ENCODE measurements at regions not wholly inside any gene's neighbourhood (a gene's known extent, or its start where the extent isn't known, plus 50 kb on each side); places are given as distances from the start of the nearest gene placed in this dataset.
A peak's percentile ranks its signal among the peaks of the same experiment; 100 is the strongest.
"Not testable (repeated sequence)": the region's sequence is repeated elsewhere in the genome, so short reads cannot be mapped to it uniquely, and the experiment has no call there.

DNA sequence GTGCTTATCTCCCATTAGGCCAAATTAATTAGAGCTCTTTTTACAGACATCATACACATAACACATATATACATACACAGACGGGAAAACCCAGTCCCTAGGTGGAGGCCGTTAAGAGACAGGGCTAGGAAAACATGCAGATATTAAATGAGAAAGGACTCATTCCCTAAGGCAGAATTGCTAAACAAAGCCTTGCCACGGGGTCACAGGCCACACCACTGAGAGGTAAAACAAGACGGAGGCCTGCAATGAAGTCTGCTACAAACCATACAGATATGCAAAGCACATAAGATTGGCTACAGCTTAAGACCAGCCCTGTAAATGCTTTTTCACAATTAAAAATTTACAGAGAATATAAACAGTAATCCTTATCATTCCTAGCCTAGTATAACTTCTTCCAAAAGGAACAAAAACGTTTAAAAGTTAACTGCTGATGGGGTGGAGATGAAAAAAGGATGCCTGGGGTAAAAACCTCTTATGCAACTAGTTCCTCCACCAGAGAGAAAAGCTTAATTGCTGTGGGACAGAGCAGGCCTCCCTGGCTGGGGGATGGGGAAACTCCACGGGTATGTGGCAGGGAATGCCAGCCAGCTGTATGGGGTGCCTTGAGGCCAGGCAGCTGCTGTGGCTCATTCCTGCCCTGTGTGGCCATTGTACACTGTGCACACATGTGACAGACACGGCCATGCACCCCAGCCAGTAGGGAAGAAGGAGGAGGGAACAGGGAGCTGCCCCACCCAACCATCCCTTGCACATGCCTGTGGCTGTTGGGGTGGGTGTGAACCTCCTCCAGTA is 481.4 kb upstream of the LMCD1 start:
- DNase-seq = no peak

DNA sequence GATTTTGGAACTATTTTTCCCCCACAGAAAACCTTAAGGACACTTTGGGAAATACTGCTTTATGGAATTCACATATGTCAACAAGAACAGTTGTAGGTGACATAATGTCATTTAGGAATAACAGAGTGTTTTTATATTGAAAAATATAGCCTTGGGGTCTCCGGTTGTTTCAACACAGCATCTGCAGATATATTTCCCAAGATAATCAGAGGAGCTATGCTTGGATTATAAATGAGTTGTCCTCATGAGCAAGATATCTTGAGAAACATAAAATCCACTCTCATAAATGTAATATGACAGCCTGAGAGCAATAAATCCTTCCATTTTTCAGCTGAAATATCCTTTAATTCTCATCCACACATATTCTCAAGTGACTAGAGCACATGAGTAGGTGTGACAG is 473.7 kb upstream of the LMCD1 start:
- no peak for DNase-seq

DNA sequence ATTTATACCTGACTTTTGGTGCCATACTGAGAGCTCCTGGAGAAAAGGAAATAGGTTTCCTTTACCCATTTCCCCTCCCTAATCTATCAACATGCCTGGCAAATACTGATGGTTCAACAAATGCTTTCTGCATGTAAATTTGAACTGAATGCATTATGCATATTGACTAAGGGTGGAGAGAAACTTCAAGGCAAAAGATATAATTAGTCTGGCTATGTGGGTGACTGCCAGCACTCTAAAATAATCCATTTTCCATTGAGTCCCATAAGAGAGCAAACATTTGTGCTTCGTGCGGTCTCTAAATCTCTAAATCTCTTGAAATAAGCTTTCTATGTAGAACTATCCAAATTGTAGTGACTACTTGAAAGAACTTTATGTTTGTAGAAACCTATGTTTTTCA is 451.3 kb upstream of the LMCD1 start:
- DNase-seq = no peak

DNA sequence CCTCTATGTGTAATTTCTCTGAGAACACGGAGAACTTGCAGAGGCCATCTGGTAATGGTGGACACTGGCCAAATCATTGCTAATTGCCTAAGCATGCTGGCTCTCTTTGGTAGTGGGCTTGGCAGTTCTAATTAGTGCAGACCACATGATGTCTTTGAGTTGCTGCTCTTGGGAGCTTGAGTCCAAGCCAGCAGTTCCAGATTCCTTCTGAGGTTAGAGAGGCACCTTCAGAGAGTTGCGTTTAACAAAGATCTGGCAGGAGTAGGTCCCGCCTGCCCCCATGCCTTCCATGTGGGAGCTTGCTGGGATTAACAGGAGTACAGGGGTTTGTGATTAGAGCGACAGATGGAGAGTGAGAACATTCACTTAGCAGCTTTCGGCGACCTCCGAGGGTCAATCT is 449.0 kb upstream of the LMCD1 start:
- no peak for DNase-seq

DNA sequence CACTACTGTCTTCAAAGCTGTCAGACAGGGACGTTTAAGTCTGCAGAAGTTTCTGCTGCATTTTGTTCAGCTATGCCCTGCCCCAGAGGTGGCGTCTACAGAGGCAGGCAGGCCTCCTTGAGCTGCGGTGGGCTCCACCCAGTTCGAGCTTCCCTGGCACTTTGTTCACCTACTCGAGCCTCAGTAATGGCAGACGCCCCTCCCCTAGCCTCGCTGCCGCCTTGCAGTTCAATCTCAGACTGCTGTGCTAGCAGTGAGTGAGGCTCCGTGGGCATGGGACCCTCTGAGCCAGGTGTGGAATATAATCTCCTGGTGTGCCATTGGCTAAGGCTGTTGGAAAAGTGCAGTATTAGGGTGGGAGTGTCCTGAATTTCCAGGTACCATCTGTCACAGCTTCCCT is 433.5 kb upstream of the LMCD1 start:
- not testable (repeated sequence) for DNase-seq

DNA sequence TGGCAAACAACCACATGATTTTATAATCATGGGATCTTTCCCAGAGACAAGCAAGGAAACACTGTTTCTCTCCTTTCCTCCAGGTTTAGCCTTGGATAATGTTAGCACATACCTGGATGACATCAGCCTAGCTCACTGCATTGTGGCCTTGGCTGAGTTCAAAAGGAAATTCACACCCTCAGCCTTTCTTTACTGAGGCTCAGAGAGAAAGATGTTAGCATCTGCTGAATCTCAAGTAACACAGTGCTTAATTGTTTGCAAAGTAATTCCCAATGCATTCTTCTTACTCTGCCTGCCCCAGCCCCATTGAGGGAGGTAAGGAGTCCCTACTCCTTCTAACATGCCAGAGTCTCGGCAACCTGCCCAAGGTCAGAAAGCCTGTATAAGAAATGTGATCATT is 432.2 kb upstream of the LMCD1 start:
- no peak for DNase-seq

DNA sequence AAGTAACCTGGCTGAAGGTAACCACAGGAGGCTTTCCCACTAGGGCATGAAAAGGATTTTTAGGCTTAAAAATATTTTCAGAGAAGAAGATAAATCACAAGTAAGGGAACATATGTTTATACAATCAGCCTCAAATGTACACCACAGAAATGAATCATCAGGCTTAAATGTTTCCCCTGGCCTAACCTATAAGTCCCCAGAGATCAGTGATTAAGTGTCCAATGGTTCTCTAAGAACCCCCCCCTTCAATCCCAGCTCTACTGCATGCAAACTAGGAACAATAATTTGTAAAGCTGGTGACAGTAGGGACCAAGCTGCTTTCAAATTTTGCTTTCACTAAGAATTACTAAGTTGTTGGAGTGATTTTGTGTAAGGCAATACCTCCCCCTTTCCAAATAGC is 431.6 kb upstream of the LMCD1 start:
- no peak for DNase-seq

DNA sequence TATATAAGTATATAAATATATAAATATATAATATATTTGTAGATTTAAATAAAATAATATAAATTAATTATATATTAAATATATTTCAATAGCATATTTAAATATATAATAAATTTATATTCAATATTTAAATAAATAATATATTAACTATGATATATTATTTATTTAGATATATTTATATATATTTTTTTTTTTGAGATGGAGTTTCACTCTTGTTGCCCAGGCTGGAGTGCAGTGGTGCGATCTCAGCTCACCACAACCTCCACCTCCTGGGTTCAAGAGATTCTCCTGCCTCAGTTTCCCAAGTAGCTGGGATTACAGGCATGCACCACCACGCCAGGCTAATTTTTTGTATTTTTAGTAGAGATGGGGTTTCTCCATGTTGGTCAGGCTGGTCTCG is 426.9 kb upstream of the LMCD1 start:
- not testable (repeated sequence) for DNase-seq

DNA sequence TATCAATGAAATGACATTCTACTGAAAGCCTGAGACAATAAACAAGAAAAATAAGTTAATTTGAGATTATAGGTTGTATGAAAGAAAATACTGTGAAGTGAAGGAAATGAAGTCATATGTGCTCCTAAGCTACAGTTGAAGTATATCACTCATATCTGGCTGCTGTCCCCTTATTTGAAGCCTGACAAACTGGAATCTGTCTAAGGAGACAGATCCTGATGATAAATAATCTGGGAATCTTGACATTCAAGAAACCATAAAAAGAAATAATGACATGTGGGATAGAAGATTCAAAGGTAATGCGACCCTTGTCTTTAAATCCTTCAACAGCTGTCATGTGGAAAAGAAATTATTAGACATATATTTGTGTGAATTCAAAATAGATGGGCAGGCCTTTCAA is 424.5 kb upstream of the LMCD1 start:
- DNase-seq = no peak

DNA sequence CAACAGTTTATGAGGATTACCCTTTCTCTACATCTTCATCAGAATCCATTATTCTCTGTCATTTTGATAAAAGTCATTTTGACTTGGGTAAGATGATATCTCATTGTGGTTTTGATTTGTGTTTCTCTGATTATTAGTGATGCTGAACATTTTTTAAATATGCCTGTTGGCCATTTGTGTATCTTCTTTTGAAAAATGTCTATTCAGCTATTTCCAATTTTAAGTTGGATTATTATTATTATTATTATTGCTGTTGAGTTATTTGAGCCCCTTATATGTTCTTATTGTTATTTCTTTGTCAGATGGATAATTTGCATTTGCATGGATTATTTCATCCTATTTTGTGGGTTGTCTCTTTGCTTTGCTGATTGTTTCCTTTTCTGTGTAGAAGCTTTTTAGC is 421.2 kb upstream of the LMCD1 start:
- no peak for DNase-seq

DNA sequence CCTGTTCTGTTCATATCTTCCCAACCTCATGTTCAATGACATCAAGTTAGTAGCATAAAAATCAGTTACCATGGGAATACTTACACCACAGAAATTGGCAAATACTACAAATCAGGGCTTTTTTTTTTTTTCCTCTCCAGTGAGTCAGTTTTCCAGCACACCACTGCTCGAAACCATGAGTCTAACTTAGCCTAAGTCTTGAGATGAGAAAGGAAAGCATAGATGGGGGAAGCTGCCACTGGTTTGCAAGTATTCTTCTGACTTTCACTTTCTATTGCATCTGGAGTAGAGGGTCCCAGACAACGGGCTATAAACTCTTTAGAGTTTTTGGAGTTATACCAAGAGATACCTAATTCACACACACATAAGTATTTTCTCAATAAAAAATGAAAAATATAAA is 416.1 kb upstream of the LMCD1 start:
- DNase-seq = no peak

DNA sequence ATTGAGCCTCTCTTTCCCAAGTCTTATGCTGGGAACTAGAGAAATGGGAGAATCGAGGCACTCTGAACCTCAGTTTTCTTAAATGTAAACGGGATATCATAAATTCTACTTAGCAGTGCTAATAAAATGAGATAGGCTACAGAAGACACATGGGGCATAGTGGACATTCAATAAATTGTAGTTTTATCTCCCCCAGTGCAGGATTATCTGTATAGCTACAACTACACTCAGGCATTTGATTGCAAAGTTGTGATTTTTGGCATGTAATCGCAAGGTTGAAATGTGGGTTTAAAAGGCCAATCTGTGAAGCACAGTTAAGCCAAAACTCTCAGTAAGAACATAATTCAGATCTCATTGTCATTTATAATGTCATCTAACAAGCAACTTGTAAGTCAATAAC is 413.7 kb upstream of the LMCD1 start:
- no peak for DNase-seq

DNA sequence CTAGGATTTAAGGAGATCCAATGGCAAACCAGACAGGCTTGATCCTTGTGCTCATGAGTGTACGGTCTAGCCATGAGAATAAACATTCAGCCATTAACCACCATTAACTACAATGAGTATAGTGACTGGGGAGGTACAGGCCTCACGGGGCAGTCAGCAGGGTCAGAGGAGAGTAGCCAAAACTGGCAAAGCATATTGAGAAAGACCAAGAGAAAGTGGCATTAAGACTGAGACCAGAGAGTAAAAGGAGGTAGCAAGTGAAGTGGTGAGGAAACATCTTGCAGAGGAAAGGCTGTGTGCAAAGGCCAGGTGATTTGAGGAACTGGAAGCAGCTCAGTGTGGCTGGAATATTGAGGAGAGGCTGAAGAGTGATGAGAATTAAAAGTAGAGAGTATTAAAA is 407.2 kb upstream of the LMCD1 start:
- no peak for DNase-seq

DNA sequence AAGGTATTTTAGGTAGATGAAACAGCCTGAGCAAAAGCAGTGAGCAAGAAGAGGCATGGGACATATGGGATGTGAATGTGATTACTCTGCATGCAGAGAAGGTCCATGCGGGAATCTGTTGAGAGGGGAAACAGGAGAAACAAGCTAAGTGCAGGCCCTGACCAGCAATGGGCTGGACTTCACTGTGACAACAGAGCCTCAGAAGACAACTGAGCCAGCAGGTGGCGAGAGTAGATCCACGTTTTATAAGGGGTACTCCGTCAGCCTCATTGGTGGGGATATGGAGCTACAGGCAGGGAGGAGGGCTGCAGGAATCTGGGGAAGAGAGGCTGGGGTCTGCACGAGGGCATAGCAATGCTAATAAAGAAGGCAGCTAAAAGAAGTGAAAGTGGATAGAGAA is 405.9 kb upstream of the LMCD1 start:
- no peak for DNase-seq

DNA sequence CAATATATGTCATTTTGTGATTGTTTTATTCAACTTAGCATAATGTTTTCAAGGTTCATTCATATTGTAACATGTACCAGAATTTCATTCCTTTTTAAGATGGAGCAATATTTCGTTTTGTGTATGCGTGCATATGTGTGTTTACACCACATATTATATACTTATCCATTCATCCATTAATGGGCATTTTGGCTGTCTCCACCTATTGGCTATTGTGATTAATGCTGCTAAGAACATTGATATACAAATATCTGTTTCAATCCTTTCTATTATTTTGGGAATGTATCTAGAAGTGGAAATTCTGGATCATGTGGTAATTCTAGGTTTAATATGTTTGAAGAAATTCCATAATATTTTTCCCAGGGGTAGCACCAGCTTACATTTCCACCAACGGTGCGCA is 403.9 kb upstream of the LMCD1 start:
- no peak for DNase-seq

DNA sequence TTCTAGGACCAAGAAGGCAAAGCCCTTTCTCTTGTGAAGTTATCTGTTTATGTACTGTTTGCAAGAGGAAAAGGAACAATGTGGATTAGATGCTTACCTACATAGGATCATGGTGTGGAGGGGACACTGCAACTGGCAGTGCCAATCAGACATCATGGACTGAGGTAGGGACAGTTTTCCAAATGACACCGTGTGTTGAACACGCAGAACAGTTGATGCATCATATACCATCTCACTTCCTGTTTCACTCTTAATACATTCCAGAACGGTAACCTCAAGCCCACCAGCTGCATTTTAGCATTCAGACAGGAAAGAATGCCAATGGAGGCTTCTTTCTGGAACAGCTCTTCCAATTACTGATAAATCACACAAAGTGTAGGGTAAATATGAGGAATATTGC is 397.7 kb upstream of the LMCD1 start:
- no peak for DNase-seq

DNA sequence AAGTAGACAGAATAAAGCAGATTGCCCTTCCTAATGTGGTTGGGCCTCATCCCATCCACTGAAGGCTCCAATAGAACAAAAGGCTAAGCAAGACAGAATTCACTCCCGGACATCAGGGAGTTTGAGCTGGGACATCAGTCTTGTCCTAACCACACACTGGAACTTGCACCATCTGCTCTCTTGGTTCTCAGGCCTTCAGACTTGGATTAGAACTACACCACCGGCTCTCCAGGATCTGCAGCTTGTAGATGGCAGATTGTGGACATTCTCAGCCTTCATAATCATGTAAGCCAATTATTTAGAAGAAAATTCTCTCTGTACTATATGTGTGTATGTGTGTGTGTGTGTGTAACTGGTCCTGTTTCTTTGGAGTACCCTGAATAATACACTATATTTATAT is 394.7 kb upstream of the LMCD1 start:
- no peak for DNase-seq

DNA sequence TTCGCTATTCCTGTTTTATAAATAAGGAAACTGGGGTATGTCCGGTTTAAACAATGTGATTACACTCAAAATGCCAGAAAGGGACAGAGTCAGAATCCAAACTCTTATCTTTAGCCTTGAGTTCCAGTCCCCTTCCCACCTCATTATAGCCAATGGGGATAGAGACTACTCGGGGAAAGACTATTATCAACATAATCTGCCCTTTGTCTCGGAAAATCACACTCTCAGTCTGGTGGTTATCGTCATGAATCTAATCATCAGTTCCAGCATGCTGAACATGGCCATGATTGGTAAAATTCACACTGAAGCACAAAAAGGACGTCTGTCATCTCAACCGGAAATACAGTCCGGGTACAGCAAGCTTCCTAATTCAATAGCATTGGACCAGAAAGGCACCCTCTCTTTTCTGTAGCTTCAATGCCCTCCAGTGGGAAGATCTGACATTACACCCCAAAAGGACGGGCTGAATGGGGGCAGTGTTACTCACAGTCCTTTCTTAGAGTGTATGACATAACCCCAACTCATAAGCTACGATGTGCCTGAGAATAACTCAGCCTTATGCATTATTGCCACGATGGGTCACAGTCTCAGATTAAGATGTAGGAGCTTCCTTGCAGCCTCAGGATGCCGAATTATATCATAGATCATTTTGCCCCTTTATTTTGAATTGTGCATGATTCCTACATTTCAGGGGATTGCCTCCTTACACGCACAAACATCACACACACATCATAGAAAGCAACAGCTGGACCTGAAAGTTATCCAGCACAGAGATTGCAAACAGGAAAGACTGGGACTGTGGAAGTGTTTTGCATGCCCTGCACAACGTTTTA is 390.4 kb upstream of the LMCD1 start:
- peak; percentile 73 for DNase-seq

DNA sequence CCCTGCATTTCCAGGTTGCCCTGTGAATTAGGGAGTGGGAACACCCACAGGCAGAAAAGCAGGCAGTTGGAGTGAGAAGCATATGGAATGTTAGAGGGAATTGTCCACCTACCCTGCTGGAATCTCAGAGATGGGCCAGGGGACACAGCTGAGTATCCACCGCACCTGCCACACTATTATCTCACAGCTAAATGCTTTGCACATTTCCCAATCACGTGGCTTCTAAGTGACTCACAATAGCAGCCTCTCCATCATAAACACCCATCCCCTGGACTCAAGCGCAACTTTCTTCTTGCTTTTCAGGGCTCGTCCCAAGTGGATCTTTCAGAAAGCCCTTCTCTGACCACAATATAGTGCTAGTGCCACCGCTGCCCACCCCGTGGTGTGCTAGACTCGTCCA is 389.0 kb upstream of the LMCD1 start:
- DNase-seq = no peak

DNA sequence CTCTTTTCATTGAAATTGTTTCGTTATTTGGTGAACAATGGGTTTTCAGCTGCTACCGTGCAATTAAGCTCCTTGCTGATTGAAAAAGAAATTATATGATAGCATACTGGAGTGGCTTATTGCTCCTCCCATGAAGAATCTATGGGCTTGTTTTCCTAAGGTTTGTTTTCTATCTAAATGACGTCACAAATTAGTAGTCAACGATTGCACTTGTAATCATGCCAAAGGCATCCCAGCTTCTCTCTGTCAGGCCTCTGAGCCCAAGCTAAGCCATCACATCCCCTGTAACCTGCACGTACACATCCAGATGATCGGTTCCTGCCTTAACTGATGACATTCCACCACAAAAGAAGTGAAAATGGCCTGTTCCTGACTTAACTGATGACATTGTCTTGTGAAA is 388.0 kb upstream of the LMCD1 start:
- DNase-seq = no peak

DNA sequence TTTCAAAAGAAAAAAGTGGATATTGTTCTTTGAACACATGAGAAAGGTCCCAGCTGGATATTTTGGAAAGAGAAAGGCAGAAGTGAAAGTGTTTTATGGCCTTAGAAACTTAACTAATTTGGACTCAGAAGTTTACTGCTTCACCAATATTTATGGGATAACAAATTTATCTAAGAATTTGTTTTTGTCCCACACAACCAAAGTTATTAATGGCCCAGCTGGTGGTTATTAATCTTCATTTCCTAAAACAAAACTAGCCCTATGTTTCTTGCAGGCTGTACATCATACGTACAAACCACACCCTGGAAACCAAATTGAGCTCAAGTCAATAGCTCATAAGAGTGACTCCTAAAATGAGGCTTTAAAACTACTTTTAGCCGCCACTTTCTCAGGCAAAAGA is 372.9 kb upstream of the LMCD1 start:
- DNase-seq = no peak

DNA sequence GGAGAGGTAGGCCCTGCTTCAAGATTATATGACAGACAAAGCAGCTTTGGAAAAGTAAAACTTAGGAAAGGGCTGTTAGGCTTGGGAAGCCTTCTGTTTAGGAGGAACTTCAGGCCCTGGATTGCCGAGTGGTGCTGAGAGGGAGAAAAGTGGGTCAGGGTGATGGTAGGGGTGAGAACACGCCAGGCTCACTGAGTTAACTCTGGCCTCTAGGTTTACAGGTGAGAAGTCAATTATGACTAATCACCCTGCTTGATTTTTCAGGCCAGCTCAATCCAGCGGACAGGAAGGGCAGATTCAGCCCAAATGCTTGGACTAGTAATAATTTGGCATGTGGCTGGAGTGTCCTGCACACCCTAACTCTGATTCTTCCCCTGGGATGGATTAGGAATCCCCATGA is 365.1 kb upstream of the LMCD1 start:
- DNase-seq = no peak

DNA sequence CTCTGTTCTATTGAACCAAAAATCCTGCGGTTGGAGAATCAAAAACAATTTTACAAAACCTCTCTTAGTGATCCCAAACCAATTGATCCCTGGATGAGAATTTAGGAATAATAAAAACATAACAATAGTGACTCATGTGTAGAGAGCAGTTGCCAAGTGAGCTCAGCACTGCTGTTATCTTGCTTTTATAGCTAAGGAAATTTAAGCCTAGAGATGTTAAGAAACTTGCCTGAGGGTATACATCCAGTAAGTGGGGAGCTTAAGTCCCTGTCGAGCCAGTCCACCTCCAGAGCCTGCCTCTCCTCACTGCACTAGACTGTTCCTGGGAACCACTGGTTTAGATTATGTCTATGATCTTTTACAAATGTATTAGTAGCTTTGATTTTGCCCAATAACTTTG is 358.4 kb upstream of the LMCD1 start:
- no peak for DNase-seq

DNA sequence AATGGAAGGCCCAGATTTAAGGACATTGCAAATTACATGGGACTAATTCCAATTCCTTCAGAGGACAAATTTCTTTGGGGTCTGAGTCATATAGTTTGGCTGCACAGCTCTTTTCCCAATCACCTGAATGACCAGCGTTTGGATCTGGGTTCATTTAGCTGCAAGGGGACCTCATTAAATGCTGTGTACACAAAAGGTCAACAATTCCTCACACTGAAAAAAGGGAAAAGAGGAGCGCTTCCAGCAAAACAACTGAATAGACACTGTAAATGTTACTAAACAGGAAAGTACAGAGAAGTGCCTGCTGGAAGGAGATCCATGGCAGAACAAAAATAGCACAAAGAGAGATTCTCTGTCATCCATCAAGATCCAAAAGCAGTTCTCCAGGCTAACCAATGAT is 356.0 kb upstream of the LMCD1 start:
- DNase-seq = no peak

DNA sequence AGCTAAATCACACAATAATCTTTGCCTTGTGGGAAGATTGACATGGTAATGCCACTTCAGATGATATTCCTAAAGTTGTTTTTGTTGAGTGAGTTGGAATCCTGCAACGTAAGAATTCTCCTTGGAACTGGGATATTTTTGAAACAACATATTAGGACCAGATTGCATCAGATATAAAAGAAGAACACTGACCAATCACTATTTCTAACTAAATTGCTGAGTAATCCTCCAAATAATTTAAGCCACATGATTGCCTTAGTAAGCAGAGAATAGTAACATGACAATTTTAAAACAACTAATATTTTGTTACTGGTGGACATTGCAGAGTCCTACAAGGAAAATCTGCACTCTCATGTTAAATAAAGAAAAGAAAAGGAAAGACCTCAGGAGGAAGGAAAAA is 353.9 kb upstream of the LMCD1 start:
- no peak for DNase-seq

All from activated CD4-positive, alpha-beta T cell treated with anti-CD3 and anti-CD28 coated beads, Interleukin-2, Interleukin-6, amounts not matched to agents 100 ng/mL and 50 ng/mL, durations not matched to agents 16 hours and 8 hours (primary cell).